ENCODE measurements at regions not wholly inside any gene's neighbourhood (a gene's known extent, or its start where the extent isn't known, plus 50 kb on each side); places are given as distances from the start of the nearest gene placed in this dataset.

GRCh38 chr16:74033441-74033995 is 263.1 kb upstream of the PSMD7 start:
- DNase-seq (ENCODE audit: low spot score): no peak

GRCh38 chr16:74031551-74031950 is 265.1 kb upstream of the PSMD7 start:
- no peak for DNase-seq (ENCODE audit: low spot score)

GRCh38 chr16:74030000-74030706 is 266.5 kb upstream of the PSMD7 start:
- DNase-seq (ENCODE audit: low spot score): no peak

GRCh38 chr16:74029115-74029792 is 267.4 kb upstream of the PSMD7 start:
- no peak for DNase-seq (ENCODE audit: low spot score)

GRCh38 chr16:74026373-74027281 is 270.0 kb upstream of the PSMD7 start:
- DNase-seq (ENCODE audit: low spot score): no peak

- no peak for DNase-seq (ENCODE audit: low spot score)
Measured at GRCh38 chr16:74024953-74025352, 271.7 kb upstream of the PSMD7 start.

GRCh38 chr16:74020095-74020670 is 276.4 kb upstream of the PSMD7 start:
- DNase-seq (ENCODE audit: low spot score): no peak

- no peak for DNase-seq (ENCODE audit: low spot score)
Measured at GRCh38 chr16:74019612-74020011, 277.0 kb upstream of the PSMD7 start.

GRCh38 chr16:74015953-74016352 is 280.7 kb upstream of the PSMD7 start:
- DNase-seq (ENCODE audit: low spot score): no peak

- DNase-seq (ENCODE audit: low spot score): no peak
Measured at GRCh38 chr16:73998707-73999106, 297.9 kb upstream of the PSMD7 start.

- DNase-seq (ENCODE audit: low spot score): no peak
Measured at GRCh38 chr16:73997971-73998370, 298.6 kb upstream of the PSMD7 start.

- DNase-seq (ENCODE audit: low spot score): no peak
Measured at GRCh38 chr16:73997340-73997711, 299.3 kb upstream of the PSMD7 start.

- no peak for DNase-seq (ENCODE audit: low spot score)
Measured at GRCh38 chr16:73996624-73997339, 299.8 kb upstream of the PSMD7 start.

- no peak for DNase-seq (ENCODE audit: low spot score)
Measured at GRCh38 chr16:73993878-73994277, 302.7 kb upstream of the PSMD7 start.

- no peak for DNase-seq (ENCODE audit: low spot score)
Measured at GRCh38 chr16:73978407-73978784, 318.2 kb upstream of the PSMD7 start.

GRCh38 chr16:73976644-73977043 is 320.0 kb upstream of the PSMD7 start:
- DNase-seq (ENCODE audit: low spot score): no peak

- no peak for DNase-seq (ENCODE audit: low spot score)
Measured at GRCh38 chr16:73973174-73973573, 323.4 kb upstream of the PSMD7 start.

- DNase-seq (ENCODE audit: low spot score): no peak
Measured at GRCh38 chr16:73966851-73967250, 329.8 kb upstream of the PSMD7 start.

- DNase-seq (ENCODE audit: low spot score): no peak
Measured at GRCh38 chr16:73965591-73965990, 331.0 kb upstream of the PSMD7 start.

GRCh38 chr16:73956587-73957494 is 339.8 kb upstream of the PSMD7 start:
- peak; percentile 66 for DNase-seq (ENCODE audit: low spot score)
